ENCODE measurements at regions not wholly inside any gene's neighbourhood (a gene's known extent, or its start where the extent isn't known, plus 50 kb on each side); places are given as distances from the start of the nearest gene placed in this dataset.

- no peak for TF ChIP-seq POLR2A (IDR thresholded peaks at IDR 0.05; ENCODE audit: low read depth)
- no peak for TF ChIP-seq CTCF (IDR thresholded peaks at IDR 0.05)
- no peak for TF ChIP-seq EP300 (IDR thresholded peaks at IDR 0.05)
- no peak for TF ChIP-seq POLR2AphosphoS5 (IDR thresholded peaks at IDR 0.05)
Measured at GRCh38 chr2:138994502-138994901, 214.3 kb upstream of the NXPH2 start.

Data from esophagus muscularis mucosa (tissue), 4 donors.